Epithelial cell of prostate (primary cell): ENCODE measurements at regions not wholly inside any gene's neighbourhood (a gene's known extent, or its start where the extent isn't known, plus 50 kb on each side); places are given as distances from the start of the nearest gene placed in this dataset.
"Not testable (repeated sequence)": the region's sequence is repeated elsewhere in the genome, so short reads cannot be mapped to it uniquely, and the experiment has no call there.

Experiments used
- DNase-seq: peaks from one replicate; pipeline ENCODE4 v3.0.0-alpha.2; 2011; ENCODE audit warnings: low read depth, low spot score
- H3K27ac ChIP-seq: fragments of 450-650 bp; 2 replicates; pipeline ENCODE4 v1.5.1; 2017; ENCODE audit warnings: mild to moderate bottlenecking

DNA sequence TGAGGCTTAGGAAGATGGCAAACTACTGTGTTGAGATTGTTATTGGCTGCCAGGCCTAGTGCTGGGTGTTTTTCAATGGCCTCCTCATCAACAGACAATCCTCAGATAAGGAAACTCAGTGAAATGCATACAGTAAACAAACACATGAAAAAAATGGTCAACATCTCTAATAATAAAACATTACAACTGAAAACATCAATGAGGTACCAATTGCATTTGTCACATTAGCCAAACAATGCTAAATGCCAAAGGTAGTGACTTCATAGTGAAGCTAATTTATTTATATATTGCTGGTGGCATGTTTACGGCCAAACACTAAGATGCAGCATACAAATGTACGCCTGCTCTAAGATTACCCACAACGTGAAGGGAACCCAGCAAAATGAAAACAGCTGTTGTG lies 224.0 kb upstream of the UBL3 start:
- DNase-seq: no peak

DNA sequence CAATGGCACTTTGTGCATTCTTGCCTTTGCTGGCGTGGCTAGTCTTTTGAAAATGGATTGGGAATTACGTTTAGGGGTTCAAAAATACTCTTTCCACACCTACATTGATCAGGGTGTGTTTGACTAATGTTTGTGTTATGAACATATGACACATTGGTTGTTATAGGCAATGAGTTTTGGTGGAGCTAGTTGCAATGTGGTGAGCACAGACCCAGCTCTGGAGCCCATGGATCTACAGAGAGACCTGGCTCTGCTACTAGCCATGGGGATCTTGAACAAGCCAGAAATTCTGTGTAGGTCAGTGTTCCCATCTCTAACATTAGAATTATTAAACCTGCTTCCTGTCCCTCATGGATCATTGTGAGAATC lies 222.4 kb upstream of the UBL3 start:
- H3K27ac ChIP-seq: no peak overlapping the region

More for the DNA sequence above, 224.0 kb upstream of the UBL3 start:
- H3K27ac ChIP-seq: no peak overlapping the region

DNA sequence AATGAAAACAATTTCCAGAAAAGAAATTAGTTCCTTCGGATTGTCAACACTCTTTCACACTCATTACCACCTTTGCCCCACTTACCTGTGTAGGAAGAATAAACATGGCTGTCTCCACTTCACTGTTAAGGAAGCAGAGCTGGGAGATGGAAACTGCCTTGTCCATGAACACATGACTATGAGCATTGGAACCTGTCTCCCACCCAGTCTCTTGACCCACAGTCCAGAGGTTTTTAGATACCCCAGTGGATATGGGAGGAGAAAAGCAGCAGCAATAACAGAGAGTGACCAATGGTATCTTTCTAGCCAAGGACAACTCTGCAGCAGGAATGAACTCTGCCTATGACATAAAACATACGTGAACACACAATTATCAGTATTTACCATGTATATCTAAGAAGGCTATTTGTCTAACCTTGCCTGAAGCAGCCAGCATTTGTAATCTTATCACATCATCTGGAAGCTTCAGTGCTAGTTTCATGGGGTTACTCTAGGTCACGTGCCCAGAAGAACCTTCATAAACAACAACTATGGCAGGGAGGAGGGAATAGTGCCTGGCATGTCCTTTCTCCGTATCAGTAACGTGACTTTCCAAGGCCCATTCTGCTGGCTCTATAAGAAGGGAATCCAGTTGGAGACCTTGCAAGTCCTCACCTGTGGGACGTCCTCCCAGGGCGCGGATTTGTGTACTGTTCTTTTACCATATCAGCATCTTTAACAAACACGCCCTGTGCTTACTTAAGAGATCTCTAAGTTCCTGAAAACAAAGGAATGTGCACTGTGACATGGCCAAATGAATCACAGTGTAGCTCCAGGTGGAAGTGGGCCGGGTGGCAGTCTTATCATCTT lies 221.8 kb upstream of the UBL3 start:
- peak; percentile 61 for DNase-seq
- no peak overlapping the region for H3K27ac ChIP-seq

More for the DNA sequence above, 222.4 kb upstream of the UBL3 start:
- no peak for DNase-seq

DNA sequence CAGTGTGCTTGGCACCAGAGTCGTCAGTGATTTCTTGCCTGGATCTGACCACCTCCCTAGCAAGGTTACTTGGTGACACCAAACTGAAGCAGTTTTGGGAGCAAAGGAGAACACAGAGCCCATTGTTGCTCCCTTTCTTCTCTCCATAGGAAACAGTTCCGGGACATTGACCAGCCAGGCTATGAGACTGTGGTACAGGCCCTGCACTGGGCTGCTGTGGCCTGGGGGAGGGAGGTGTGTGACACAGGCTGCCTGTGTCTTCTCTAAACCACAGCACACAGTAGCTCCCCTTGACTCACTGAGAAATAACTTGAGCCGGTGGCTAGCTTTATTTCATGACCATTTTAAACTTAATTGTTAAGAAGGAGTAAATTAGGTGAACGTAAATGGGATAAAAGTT lies 214.8 kb upstream of the UBL3 start:
- no peak for DNase-seq
- H3K27ac ChIP-seq: no peak overlapping the region

DNA sequence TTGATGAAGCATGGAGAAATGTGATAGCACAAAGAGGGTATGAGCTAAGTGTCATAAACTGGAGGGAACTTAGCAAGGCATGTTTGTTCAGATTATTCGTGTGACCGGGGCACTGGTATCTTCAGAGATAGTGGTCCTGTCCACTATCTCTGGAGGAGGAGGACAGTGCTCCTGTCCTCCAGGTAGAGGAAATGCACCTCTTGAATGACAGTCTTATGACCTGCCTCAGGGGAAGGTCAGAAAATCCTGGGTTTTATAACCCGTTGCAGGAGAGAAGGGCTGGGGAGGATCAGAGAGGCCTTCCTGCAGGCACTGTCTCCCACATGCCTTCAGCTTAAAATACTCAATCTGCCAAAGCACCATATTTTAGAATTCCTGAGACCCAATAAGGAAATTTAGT lies 213.5 kb upstream of the UBL3 start:
- DNase-seq: no peak
- H3K27ac ChIP-seq: no peak overlapping the region

DNA sequence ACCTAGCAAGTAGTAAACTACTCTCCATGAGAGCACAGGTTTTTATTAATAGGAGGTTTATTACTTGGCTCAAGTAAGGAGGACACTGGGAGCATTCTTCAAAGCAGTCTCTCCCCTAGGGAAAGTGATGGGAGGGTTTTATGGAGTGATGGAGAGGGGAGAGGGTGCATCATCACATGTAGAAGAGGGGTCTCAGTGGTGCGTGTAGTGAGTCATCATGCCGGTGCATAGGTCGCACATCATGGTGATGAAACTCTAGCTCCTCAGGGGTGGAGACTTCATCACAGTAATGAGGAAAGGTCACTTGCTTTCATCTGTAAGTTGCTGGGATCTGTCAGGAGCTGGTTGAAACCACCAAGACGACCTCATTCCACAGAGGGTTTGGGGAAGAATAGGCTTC lies 210.8 kb upstream of the UBL3 start:
- H3K27ac ChIP-seq: no peak overlapping the region
- no peak for DNase-seq

DNA sequence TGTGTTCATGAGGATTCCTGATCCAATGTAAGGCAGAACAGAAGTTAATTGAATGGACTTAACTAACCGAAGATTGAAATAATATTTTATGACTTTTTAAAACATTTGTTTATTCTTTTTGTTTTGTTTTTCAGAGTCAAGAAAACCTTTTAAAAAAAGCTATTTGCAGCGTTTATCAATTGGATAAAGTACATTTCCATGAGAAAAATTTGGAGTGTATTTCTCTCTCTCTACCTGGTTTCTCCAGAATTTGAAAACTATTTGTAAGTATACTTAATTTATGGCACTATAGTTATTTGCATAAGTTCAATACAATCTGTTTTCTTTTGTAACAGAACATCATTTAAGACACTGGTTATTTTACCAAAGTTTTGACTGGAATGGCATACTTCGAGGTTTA lies 208.0 kb upstream of the UBL3 start:
- no peak overlapping the region for H3K27ac ChIP-seq
- DNase-seq: no peak

DNA sequence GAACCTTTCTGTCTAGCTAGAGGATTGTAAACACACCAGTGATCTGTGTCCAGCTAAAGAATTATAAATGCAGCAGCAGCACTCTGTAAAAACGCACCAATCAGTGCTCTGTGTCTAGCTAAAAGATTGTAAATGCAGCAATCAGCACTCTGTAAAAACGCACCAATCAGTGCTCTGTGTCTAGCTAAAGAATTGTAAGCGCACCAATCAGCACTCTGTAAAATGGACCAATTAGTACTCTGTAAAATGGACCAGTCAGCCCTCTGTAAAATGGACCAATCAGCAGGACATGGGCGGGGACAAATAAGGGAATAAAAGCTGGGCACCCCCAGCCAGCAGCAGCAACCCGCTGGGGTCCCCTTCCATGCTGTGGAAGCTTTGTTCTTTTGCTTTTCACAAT lies 204.1 kb upstream of the UBL3 start:
- DNase-seq, H3K27ac ChIP-seq: not testable (repeated sequence)

DNA sequence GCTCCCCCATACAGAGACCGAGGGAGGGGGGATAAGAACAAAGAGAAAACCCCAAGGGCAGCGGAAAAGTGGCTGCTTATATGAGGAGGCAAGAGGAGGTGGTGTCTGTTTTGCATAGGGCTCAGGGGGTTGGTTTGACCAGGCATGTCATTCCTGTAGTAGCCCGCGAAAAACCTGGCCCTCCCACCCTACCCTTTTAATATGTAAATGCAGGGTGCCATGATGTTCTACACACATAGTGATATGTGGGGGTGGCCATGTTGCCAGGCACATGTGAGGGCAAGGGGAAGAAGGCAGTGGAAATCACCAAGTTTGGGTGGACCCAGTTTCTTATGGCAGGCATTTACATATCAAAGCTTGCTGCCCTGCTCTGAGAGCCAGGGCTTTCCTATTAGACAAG lies 203.5 kb upstream of the UBL3 start:
- no peak for DNase-seq
- no peak overlapping the region for H3K27ac ChIP-seq

DNA sequence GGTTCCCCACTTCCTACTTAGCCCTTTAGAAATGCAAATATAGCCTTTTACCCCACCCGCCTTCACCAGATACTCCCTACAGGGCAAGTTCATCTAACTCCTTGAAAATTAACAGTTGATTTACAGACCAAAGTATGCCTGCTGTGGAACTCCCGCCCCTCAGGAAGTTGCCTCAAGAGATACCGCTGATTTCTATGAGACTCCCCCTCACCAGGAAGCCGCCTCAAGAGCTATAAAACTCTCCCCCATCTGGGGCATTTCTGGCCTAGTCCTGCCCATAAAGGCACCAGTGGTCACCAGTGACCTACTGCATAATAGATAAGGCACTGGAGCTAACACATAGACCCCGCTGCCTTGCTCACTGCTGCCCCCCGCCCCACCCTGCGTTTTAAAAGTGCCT lies 201.7 kb upstream of the UBL3 start:
- no peak overlapping the region for H3K27ac ChIP-seq
- no peak for DNase-seq

DNA sequence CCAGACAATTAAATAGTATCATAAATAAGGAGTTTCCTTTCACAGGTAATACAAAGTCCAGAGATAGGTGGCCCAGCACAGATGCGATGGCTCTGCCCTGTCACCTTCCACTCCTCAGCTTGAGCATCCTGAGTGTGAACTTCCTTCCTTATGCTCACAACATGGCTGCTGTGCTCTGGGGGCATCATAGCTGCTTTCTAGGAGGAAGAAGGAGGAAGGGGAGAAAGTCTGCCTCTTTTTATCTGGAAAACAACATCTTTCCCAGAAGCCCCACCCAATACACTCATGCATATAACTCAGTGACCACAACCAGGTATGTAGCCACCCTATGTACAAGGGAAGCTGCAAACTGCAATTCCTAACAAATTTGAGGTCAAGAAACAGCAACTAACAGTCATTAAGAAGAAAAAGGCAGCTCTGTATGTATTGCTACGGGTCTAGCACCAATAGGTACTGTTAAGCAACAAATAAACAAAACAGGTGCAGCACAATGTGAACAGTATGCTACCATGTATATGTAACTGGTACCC lies 201.2 kb upstream of the UBL3 start:
- no peak overlapping the region for H3K27ac ChIP-seq
- DNase-seq: no peak

DNA sequence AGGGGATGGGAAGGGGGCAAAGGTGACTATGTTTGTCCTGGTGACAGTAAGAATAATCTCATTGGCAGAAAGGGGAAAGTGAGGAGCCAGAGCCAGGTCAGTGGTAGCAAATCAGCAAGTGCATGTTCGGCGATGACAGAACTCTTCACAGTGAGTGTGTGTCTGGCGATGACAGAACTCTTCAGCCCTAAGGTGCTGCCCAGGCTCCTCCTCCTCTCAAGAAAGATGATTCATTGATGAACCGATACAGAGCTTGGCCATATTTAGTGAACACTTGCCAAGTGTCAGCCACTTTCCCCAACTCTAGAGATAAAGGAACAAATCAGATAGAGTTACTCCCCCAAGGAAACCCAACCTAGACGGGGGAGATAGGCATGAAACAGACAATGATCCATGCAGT lies 199.3 kb upstream of the UBL3 start:
- no peak for DNase-seq
- no peak overlapping the region for H3K27ac ChIP-seq

DNA sequence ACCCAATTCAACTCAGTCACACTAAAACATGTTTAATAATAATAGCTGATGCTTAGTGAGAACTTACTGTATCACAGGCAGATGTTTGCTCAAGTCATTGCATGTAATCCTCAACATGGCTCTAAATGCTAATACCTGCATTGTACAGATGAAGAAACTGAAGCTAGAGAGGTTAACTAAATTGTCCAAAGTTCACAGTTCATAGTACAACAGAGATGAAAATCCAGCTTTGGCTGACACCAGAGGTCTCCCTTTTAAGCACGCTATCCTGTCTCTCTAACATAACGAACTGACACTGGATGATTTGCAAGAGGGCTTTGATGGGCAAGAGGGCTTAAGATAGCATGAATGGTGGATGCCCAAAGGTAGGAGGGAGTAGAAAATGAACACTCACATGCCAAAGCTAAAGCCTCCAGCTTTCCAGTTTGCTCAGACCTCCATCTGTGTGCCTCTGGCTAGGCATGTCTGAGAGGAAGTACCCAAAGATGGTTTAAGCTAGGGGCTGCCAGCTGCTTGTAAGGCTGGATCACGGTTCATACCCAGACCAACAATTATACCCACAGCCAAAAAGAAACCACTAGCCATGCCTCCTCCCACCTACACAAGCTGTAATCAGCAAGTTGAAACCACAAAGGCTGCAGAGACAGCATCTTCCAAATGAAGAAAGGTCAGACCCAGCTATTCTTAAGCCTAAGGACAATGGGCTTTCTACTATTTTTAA lies 196.9 kb upstream of the UBL3 start:
- DNase-seq: no peak
- H3K27ac ChIP-seq: no peak overlapping the region

DNA sequence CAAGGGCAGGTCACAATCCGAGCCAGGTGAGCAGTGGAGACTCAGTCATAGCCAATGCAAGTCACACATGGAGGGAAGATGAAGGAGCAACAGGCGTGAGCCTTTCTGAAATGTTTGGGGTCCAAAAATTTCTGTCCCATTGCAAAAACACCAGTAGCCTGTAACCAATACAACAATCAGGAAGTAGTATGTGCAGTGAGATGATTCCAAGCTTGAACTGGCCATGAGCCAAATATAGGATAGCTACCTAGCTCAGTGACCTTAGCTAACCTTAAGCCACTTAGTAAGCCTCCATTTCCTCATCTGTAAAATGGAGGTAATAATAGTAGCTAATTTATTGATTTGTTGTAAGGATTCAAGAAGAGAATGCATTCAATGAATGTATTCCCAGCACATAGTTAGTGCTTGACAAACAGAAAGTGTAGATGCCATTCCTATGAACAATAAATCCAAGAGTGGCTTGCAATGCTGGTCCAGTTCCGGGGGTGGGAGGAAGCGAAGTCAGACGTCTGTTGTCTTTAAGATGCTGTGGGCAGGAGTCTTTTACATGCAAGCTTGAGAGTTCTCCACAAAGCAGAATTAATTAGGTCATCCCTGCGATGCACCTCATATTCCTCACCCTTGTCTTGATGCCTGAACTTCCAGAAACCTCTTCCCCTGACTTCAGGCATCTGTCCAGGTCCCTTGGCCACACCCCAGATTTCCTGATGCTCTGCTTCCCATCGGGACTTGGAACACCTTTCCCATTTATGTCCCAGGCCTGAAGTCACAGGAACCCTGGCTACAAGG lies 195.7 kb upstream of the UBL3 start:
- H3K27ac ChIP-seq: no peak overlapping the region
- no peak for DNase-seq

DNA sequence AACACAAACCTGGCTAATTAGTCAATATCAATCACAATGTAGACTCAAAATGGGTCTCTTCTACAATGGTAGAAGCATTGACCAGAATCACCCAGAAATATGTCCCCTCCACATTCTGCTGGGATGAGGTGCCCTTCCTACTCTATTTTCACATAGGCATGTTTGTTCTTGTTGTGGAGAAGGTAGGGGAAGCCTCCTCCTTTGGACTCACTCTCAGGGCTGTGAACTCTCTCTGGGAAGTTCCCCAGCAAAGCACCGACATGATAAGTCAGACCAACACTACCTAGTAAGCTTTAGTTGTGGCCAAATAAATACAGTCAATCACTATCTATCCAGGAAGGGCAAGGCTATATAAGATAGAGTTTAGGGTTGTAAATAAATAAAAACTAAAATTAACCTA lies 194.5 kb upstream of the UBL3 start:
- H3K27ac ChIP-seq: no peak overlapping the region

DNA sequence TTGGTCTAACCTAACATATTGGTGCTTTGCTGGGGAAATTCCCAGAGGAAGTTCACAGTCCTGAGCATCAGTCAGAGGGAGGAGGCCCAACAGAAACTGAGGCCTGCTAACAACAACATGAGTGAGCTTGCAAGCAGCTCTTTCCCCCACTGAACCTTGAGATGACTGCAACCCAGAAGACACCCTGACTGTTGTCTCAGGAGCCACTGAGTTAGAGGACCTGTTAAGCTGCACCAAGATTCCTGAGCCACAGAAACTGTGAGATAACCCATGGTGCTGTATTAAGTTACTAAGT lies 193.2 kb upstream of the UBL3 start:
- no peak overlapping the region for H3K27ac ChIP-seq
- DNase-seq: peak; percentile 18

More for the DNA sequence above, 194.5 kb upstream of the UBL3 start:
- peak; percentile 36 for DNase-seq

DNA sequence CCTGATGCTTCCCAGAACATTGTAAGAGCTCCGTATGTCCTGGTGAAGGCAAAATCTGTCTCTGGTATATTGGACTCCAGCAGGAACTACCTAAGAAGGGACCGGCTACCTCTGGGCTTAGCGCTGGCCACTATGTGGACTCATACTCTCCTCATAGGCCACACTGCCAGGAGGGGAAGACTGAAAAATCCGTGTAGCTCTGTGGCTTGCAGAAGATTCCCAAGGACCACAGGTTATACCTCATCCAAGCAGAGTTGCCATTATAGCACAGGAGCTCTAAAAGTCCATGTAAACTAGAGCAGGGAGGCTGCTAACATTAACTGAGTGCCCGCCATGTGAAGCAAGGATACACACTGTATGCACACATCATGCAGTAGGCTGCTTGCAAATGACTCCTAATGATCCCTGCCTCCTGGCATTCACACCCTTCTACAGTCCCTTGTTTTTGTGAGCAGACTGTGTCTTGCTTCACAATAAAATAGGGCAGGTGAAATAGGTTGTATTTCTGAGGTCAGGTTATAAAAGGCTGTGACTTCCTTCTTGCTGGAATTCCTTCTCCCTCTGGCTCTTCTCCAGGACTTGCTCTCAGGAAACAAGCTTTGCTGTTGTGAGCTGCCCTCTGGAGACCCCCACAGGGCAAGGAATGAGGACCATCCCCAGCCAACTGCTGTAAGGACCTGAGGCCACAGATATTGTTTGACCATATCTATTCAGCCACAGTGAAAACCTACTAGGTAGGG lies 192.6 kb upstream of the UBL3 start:
- DNase-seq: no peak
- H3K27ac ChIP-seq: no peak overlapping the region

DNA sequence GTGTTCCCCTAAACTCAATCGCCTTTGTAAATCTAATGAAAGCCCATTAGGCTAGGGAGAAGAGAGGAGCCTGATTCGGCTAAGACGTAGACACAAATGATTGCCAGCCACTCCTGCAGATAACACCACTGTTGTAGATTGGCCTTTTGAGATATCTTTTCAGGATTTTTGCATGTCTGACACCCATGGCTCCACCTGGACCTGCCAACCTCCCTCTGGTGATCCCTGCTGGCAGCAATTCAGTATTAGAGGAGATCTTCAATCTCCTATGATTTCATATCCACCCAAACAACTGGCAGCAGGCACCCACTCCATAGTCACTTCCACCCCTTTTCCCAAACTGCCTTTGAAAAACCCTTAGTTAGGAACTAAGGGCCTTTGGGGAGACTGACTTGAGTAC lies 191.9 kb upstream of the UBL3 start:
- no peak overlapping the region for H3K27ac ChIP-seq
- DNase-seq: no peak

DNA sequence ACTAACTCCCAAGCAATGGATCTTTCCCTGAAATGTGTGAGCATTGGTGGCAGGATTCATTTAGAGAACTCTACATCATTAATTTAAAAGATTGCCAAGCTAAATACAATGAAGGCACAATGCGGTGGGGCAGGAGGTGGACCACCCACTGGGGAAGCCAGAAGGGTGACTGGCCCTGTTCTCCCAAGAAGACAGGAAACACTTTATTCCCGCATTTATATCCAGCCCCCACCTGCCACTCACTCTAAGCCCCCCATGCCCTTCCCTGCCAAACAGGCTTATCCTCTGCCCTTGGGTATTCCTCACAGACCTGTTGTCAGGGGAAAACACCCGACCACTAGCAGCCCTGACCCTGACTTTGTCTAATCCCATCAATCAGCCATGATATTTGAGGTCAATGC lies 189.1 kb upstream of the UBL3 start:
- no peak for DNase-seq
- H3K27ac ChIP-seq: no peak overlapping the region

DNA sequence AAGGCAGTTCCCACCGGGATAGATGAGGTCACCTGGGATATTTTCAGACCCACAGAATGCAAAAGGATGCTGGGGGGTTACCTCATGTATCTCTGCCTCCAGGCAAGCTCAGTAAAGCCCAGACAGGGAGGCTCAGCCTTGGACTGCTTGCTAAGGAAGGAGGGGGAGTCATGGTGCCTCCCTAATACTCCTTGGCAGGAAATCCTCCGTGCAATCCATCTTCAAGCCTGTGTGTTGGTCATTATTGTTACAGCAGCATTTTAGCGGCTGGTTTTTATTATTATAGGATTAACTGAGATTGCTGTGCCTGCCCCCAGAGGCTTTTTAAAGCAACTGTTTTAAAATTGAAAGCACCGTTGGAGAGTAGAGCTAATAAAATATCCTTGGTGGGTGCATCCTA lies 188.5 kb upstream of the UBL3 start:
- no peak for DNase-seq
- H3K27ac ChIP-seq: no peak overlapping the region
